HepG2 (cell line): ENCODE measurements at regions not wholly inside any gene's neighbourhood (a gene's known extent, or its start where the extent isn't known, plus 50 kb on each side); places are given as distances from the start of the nearest gene placed in this dataset.

Experiments
- ATAC-seq: fragments of 200-7000 bp; cut with Tn5 transposase; 3 replicates; pipeline ENCODE4 v1.9.1; 2020; ENCODE audit warnings: mild to moderate bottlenecking, moderate library complexity
- BruUV-seq: library from RNA; stranded (reverse); fragments of 400-500 nt; replicated peaks from 2 replicates; lab custom pipeline; 2021; lab: Mats Ljungman, UMichigan
- CTCF ChIA-PET: fragments of 300-600 bp; formaldehyde crosslinking; extraction: SDS; loops from one replicate; lab custom pipeline; 2021; ENCODE audit warnings: low total read pairs, inconsistent platforms, low intra/inter-chr PET ratio; lab: Yijun Ruan, JAX
- POLR2A ChIA-PET: fragments of 350-600 bp; sonication (Branson Sonifier 250); formaldehyde crosslinking; loops from one replicate; lab custom pipeline; 2020; ENCODE audit warnings: antibody characterized with exemption, inconsistent platforms; lab: Yijun Ruan, JAX
- DNase-seq: peaks from one replicate; pipeline ENCODE4 v3.0.0-alpha.2; 2015; ENCODE audit warnings: low spot score
- FAIRE-seq: peaks from 3 replicates; lab custom pipeline; 2011; peaks lifted over from hg19 to GRCh38; lab: Jason Lieb, UNC
- H2AFZ ChIP-seq: one replicate; pipeline ENCODE4 v1.6.1; 2011; ENCODE audit warnings: low read length, inconsistent platforms
- H3K27ac ChIP-seq: fragments of 300-600 bp; 3 replicates; pipeline ENCODE4 v1.8.0; 2011; ENCODE audit warnings: mixed run types, mild to moderate bottlenecking, mixed read lengths, low read length, inconsistent platforms; ENCODE audit not compliant: insufficient read depth; ENCODE audit errors: extremely low read length
- H3K27me3 ChIP-seq, 2 experiments: fragments of 200-600 bp in 1 of 2; 2 replicates in 1 of 2; 3 replicates in 1 of 2; pipeline versions ENCODE4 v1.6.0 to v1.8.0; 2011; ENCODE audit warnings: low read length in 2 of 2, mild to moderate bottlenecking in 2 of 2, moderate library complexity in 2 of 2, inconsistent platforms in 1 of 2; ENCODE audit not compliant: insufficient read depth in 2 of 2, control insufficient read depth in 1 of 2
- H3K36me3 ChIP-seq, 2 experiments: fragments of 200-600 bp in 1 of 2; replicated peaks in 1 of 2; 2 replicates in 1 of 2; 3 replicates in 1 of 2; pipeline versions ENCODE4 v1.5.1 to v1.8.0; 2011; ENCODE audit warnings: low read length in 2 of 2, inconsistent platforms in 1 of 2; ENCODE audit not compliant: insufficient read depth in 2 of 2, control insufficient read depth in 1 of 2
- H3K4me1 ChIP-seq: 2 replicates; pipeline ENCODE4 v1.5.1; 2012; ENCODE audit warnings: low read length, inconsistent platforms; ENCODE audit not compliant: insufficient read depth
- H3K4me2 ChIP-seq: 2 replicates; pipeline ENCODE4 v1.6.0; 2011; ENCODE audit warnings: low read depth, low read length, inconsistent platforms
- H3K4me3 ChIP-seq, 3 experiments: fragments of 200-600 bp in 1 of 3; sonication (generic), shearing (Covaris generic) in 1 of 3; replicated peaks in 1 of 3; 2 replicates each; pipeline ENCODE4 v1.5.1; 2011 to 2016; ENCODE audit warnings: low read length in 3 of 3, inconsistent platforms in 2 of 3, low read depth in 2 of 3, mild to moderate bottlenecking in 2 of 3, control low read depth in 1 of 3, mixed read lengths in 1 of 3; ENCODE audit not compliant: insufficient read depth in 1 of 3
- H3K79me2 ChIP-seq: one replicate; pipeline ENCODE4 v1.6.1; 2011; ENCODE audit warnings: low read length, inconsistent platforms; ENCODE audit not compliant: insufficient read depth
- H3K9ac ChIP-seq: 2 replicates; pipeline ENCODE4 v1.6.0; 2011; ENCODE audit warnings: mild to moderate bottlenecking, low read depth, low read length, inconsistent platforms; ENCODE audit not compliant: insufficient read depth
- H3K9me3 ChIP-seq: 2 replicates; pipeline ENCODE4 v1.5.1; 2012; ENCODE audit warnings: mild to moderate bottlenecking, low read length
- H4K20me1 ChIP-seq: 2 replicates; pipeline ENCODE4 v1.6.0; 2011; ENCODE audit warnings: inconsistent platforms, mild to moderate bottlenecking, low read length, moderate library complexity; ENCODE audit not compliant: insufficient read depth
- JUN ChIP-seq: sonication (generic); formaldehyde crosslinking; IDR thresholded peaks from 2 replicates; pipeline ENCODE4 v1.4.0; 2020; ENCODE audit warnings: mild to moderate bottlenecking, missing genetic modification reagents
- MAFF ChIP-seq: IDR thresholded peaks from 2 replicates; pipeline ENCODE4 v1.6.1; 2011; ENCODE audit warnings: low read depth, low read length, improper control_type of control experiment
- MBNL3 ChIP-seq: fragments of 250-450 bp; sonication (Bioruptor Pico); conservative IDR thresholded peaks from 2 replicates; pipeline ENCODE4 v1.8.0; 2022; ENCODE audit warnings: mild to moderate bottlenecking, inconsistent platforms
- MXD1 ChIP-seq: sonication (generic); formaldehyde crosslinking; IDR thresholded peaks from 2 replicates; pipeline ENCODE4 v1.4.0; 2020; ENCODE audit warnings: mild to moderate bottlenecking, missing genetic modification reagents
- RORA ChIP-seq: sonication (generic); formaldehyde crosslinking; IDR thresholded peaks from 2 replicates; pipeline ENCODE4 v1.5.0; 2020; ENCODE audit warnings: mild to moderate bottlenecking, missing genetic modification reagents, moderate library complexity
- SSRP1 ChIP-seq: IDR thresholded peaks from 2 replicates; pipeline ENCODE4 v1.6.1; 2016; ENCODE audit warnings: control low read depth
- SYNCRIP ChIP-seq: fragments of 200-400 bp; formaldehyde crosslinking; IDR thresholded peaks from 2 replicates; pipeline ENCODE4 v1.6.1; 2018; ENCODE audit warnings: mild to moderate bottlenecking, low read depth, low read length; ENCODE audit not compliant: insufficient read depth
- ZBTB44 ChIP-seq: sonication (generic); formaldehyde crosslinking; IDR thresholded peaks from 2 replicates; pipeline ENCODE4 v1.4.0; 2020; ENCODE audit warnings: missing genetic modification reagents
- ZFP41 ChIP-seq: sonication (generic); formaldehyde crosslinking; IDR thresholded peaks from 2 replicates; pipeline ENCODE4 v1.4.0; 2020; ENCODE audit warnings: mild to moderate bottlenecking, missing genetic modification reagents, borderline replicate concordance
- ZFP62 ChIP-seq: sonication (generic); formaldehyde crosslinking; IDR thresholded peaks from 2 replicates; pipeline ENCODE4 v1.4.0; 2020; ENCODE audit warnings: missing genetic modification reagents
- ZNF329 ChIP-seq: sonication (generic); formaldehyde crosslinking; IDR thresholded peaks from 2 replicates; pipeline ENCODE4 v1.9.0; 2021; ENCODE audit warnings: low read depth, mild to moderate bottlenecking, missing genetic modification reagents
- ZNF331 ChIP-seq: sonication (generic); formaldehyde crosslinking; IDR thresholded peaks from 2 replicates; pipeline ENCODE4 v1.4.0; 2020; ENCODE audit warnings: missing genetic modification reagents
- ZNF367 ChIP-seq: sonication (generic); formaldehyde crosslinking; IDR thresholded peaks from 2 replicates; pipeline ENCODE4 v1.4.0; 2020; ENCODE audit warnings: missing genetic modification reagents, borderline replicate concordance
- ZNF646 ChIP-seq: sonication (generic); formaldehyde crosslinking; IDR thresholded peaks from 2 replicates; pipeline ENCODE4 v1.9.0; 2021; ENCODE audit warnings: mild to moderate bottlenecking, missing genetic modification reagents
- ZNF703 ChIP-seq: sonication (generic); formaldehyde crosslinking; IDR thresholded peaks from 2 replicates; pipeline ENCODE4 v1.5.1; 2020; ENCODE audit warnings: missing genetic modification reagents, mild to moderate bottlenecking, moderate library complexity, borderline replicate concordance
- ZNF841 ChIP-seq: sonication (generic); formaldehyde crosslinking; IDR thresholded peaks from 2 replicates; pipeline ENCODE4 v1.8.1; 2023; ENCODE audit warnings: missing genetic modification reagents, borderline replicate concordance
- WGBS: methylation state at CpG from one replicate; pipeline ENCODE4 v1.1.6; 2017; ENCODE audit warnings: low lambda C conversion rate; 5-methylcytosine and 5-hydroxymethylcytosine counted together
- in situ Hi-C: cut with HindIII; loops from 2 replicates; pipeline ENCODE4 v1.10.0; 2017; ENCODE audit warnings: low pct_unique_long_range_greater_than_20kb; ENCODE audit not compliant: extremely low pct_ligation_motif_present
- intact Hi-C: fragments of 100-400 bp; cut with micrococcal nuclease; formaldehyde crosslinking; loops from one replicate; pipeline ENCODE4 v1.10.0; 2022; ENCODE audit not compliant: unreplicated experiment

GRCh38 chrX:36462142-36462541 lies 542.6 kb downstream of the CFAP47 start (continued):
- no peak for TF ChIP-seq ZFP62 (CRISPR knock-in tag)

GRCh38 chrX:36480441-36480990 lies 527.6 kb upstream of the FAM47C start:
- Histone ChIP-seq H2AFZ (no peak overlapping the region), H3K27ac (no peak overlapping the region), H3K9me3 (no peaks in the 10 kb centered on the region; the same call in 1 of the 2 replicates), H4K20me1 (no peaks in the 10 kb centered on the region), H3K4me3 (no peak overlapping the region), H3K79me2 (no peaks in the 10 kb centered on the region), H3K9ac (no peak overlapping the region), H3K4me1 (no peaks in the 10 kb centered on the region), H3K4me2 (no peak overlapping the region), H3K36me3 (no peaks in the 10 kb centered on the region), H3K27me3 (no peaks in the 10 kb centered on the region)
- BruUV-seq: no TSS peak
- ATAC-seq: no peak
- ChIA-PET POLR2A (no interaction called here), CTCF (no interaction called here)
- FAIRE-seq: no peak
- no peak for DNase-seq
- WGBS: 0% methylated on average over 1 of the region's 1 CpG
- intact Hi-C loops: no loop called here
- in situ Hi-C loops: no loop called here
- no peak for TF ChIP-seq MXD1
- TF ChIP-seq MAFF: no peak
- no peak for TF ChIP-seq ZBTB44 (CRISPR knock-in tag)
- no peak for TF ChIP-seq ZNF703 (CRISPR knock-in tag)
- TF ChIP-seq JUN (CRISPR knock-in tag): no peak
- TF ChIP-seq ZNF331 (CRISPR knock-in tag): no peak
- no peak for TF ChIP-seq ZFP41 (CRISPR knock-in tag)
- no peak for TF ChIP-seq RORA (CRISPR knock-in tag)
- TF ChIP-seq MBNL3 (CRISPR knock-in tag): no peak
- TF ChIP-seq ZNF646 (CRISPR knock-in tag): no peak
- TF ChIP-seq ZNF841 (CRISPR knock-in tag): no peak
- no peak for TF ChIP-seq ZNF367 (CRISPR knock-in tag)
- TF ChIP-seq SYNCRIP: no peak
- TF ChIP-seq SSRP1 (CRISPR knock-in tag): no peak
- TF ChIP-seq ZNF329: no peak
